CD4-positive, alpha-beta T cell (primary cell): ENCODE measurements at regions not wholly inside any gene's neighbourhood (a gene's known extent, or its start where the extent isn't known, plus 50 kb on each side); places are given as distances from the start of the nearest gene placed in this dataset.
"Not testable (repeated sequence)": the region's sequence is repeated elsewhere in the genome, so short reads cannot be mapped to it uniquely, and the experiment has no call there.

Experiments used
- ATAC-seq: fragments of 200-7000 bp; cut with Tn5 transposase; one replicate; pipeline ENCODE4 v1.10.0; 2022; ENCODE audit warnings: mild to moderate bottlenecking; ENCODE audit not compliant: poor library complexity
- CTCF ChIA-PET: fragments of 350-600 bp; sonication (Branson Sonifier 250); formaldehyde crosslinking; loops from one replicate; lab custom pipeline; 2021; ENCODE audit warnings: antibody characterized with exemption, inconsistent platforms; lab: Charles Lee
- POLR2A ChIA-PET: fragments of 350-600 bp; sonication (Branson Sonifier 250); formaldehyde crosslinking; loops from one replicate; lab custom pipeline; 2021; ENCODE audit warnings: antibody characterized with exemption, inconsistent platforms; lab: Charles Lee
- DNase-seq, 14 experiments: peaks; one replicate each; pipeline ENCODE4 v3.0.0-alpha.2; 2013 to 2020; ENCODE audit warnings: mixed read lengths in 2 of 14
- H3K27ac ChIP-seq, 2 donors: one replicate each; pipeline versions ENCODE4 v1.5.1 to v1.7.0; 2013; ENCODE audit warnings: low read length in 2 of 2, low read depth in 1 of 2, mild to moderate bottlenecking in 1 of 2
- H3K27me3 ChIP-seq, 2 experiments: 1 replicate in 1 of 2; 2 replicates in 1 of 2; pipeline versions ENCODE4 v1.6.1 to v1.7.0; 2013; ENCODE audit warnings: low read length in 2 of 2, control low read depth in 1 of 2, mild to moderate bottlenecking in 1 of 2, moderate library complexity in 1 of 2; ENCODE audit not compliant: insufficient read depth in 2 of 2, control insufficient read depth in 1 of 2
- H3K36me3 ChIP-seq: one replicate; pipeline ENCODE4 v1.6.1; 2013; ENCODE audit warnings: low read length, control low read depth; ENCODE audit not compliant: insufficient read depth
- H3K4me1 ChIP-seq: one replicate; pipeline ENCODE4 v1.6.1; 2013; ENCODE audit warnings: low read length, control low read depth; ENCODE audit not compliant: insufficient read depth
- H3K4me3 ChIP-seq: one replicate; pipeline ENCODE4 v1.5.1; 2013; ENCODE audit warnings: mild to moderate bottlenecking, low read length, moderate library complexity
- H3K9me3 ChIP-seq, 2 experiments: 1 replicate in 1 of 2; 2 replicates in 1 of 2; pipeline versions ENCODE4 v1.6.1 to v1.7.0; 2013; ENCODE audit warnings: low read length in 2 of 2, mild to moderate bottlenecking in 2 of 2, control low read depth in 1 of 2, moderate library complexity in 1 of 2; ENCODE audit not compliant: control insufficient read depth in 1 of 2, insufficient read depth in 1 of 2
- H3K27ac Mint-ChIP-seq: one replicate; pipeline ENCODE4 v1.8.0; 2020; ENCODE audit warnings: mixed read lengths
- H3K27me3 Mint-ChIP-seq: one replicate; pipeline ENCODE4 v1.8.0; 2021; ENCODE audit warnings: mixed read lengths
- H3K36me3 Mint-ChIP-seq: one replicate; pipeline ENCODE4 v1.8.0; 2021; ENCODE audit warnings: low read depth, mixed read lengths
- H3K4me1 Mint-ChIP-seq: one replicate; pipeline ENCODE4 v1.8.0; 2021; ENCODE audit warnings: low read depth, mixed read lengths
- H3K4me3 Mint-ChIP-seq: one replicate; pipeline ENCODE4 v1.8.0; 2020; ENCODE audit warnings: mild to moderate bottlenecking, mixed read lengths
- H3K9me3 Mint-ChIP-seq: one replicate; pipeline ENCODE4 v1.8.0; 2020; ENCODE audit warnings: mixed read lengths
- CTCF ChIP-seq: fragments of 200-600 bp; IDR thresholded peaks from one replicate; pipeline ENCODE4 v1.8.0; 2022; ENCODE audit warnings: antibody characterized with exemption, mild to moderate bottlenecking
- intact Hi-C, 2 experiments: fragments of 100-400 bp; cut with DNase I in 1 of 2; cut with micrococcal nuclease in 1 of 2; formaldehyde crosslinking; loops; one replicate each; pipeline versions ENCODE4 v1.15.1 to v1.9.0; 2023 to 2025; cut with DNase I, micrococcal nuclease

- H3K4me3 Mint-ChIP-seq: no peak overlapping the region
- H3K27me3 Mint-ChIP-seq: peaks cover 38% of the 10 kb centered on the region
- no peak for TF ChIP-seq CTCF
- intact Hi-C loops: no loop called here
- H3K9me3 ChIP-seq: no peaks in the 10 kb centered on the region
- H3K27ac ChIP-seq: no peak overlapping the region
- ChIA-PET CTCF (no interaction called here), POLR2A (no interaction called here)
- H3K4me1 Mint-ChIP-seq: no peaks in the 10 kb centered on the region
- no peaks in the 10 kb centered on the region for H3K4me1 ChIP-seq
- no peaks in the 10 kb centered on the region for H3K36me3 Mint-ChIP-seq
- DNase-seq (no peak), ATAC-seq (no peak)
- H3K27ac Mint-ChIP-seq: no peak overlapping the region
- no peaks in the 10 kb centered on the region for H3K36me3 ChIP-seq
- H3K9me3 Mint-ChIP-seq: no peaks in the 10 kb centered on the region
- H3K4me3 ChIP-seq: no peak overlapping the region
- H3K27me3 ChIP-seq: peaks cover 0 to 3% of the 10 kb centered on the region in 2 experiments
These were observed 76.6 kb upstream of the PROKR2 start for GRCh38 chr20:5393218-5393870.

- Histone ChIP-seq H3K36me3 (no peaks in the 10 kb centered on the region), H3K27me3 (no peaks in the 10 kb centered on the region), H3K4me1 (no peaks in the 10 kb centered on the region), H3K4me3 (no peak overlapping the region), H3K9me3 (no peaks in the 10 kb centered on the region), H3K27ac (no peak overlapping the region)
- intact Hi-C loops: no loop called here
- no peak for DNase-seq
- peaks cover 4% of the 10 kb centered on the region for H3K9me3 Mint-ChIP-seq
- H3K27me3 Mint-ChIP-seq: peaks cover 43% of the 10 kb centered on the region
- ChIA-PET CTCF (no interaction called here), POLR2A (no interaction called here)
- TF ChIP-seq CTCF: no peak
- H3K4me1 Mint-ChIP-seq: no peaks in the 10 kb centered on the region
- ATAC-seq: no peak
- no peak overlapping the region for H3K4me3 Mint-ChIP-seq
- no peaks in the 10 kb centered on the region for H3K36me3 Mint-ChIP-seq
- H3K27ac Mint-ChIP-seq: no peak overlapping the region
These were observed 74.0 kb upstream of the PROKR2 start for GRCh38 chr20:5390720-5391119.

GRCh38 chr20:5386846-5387245 is 70.1 kb upstream of the PROKR2 start:
- H3K9me3 ChIP-seq, H3K4me1 ChIP-seq, H3K27me3 ChIP-seq, H3K9me3 Mint-ChIP-seq, ATAC-seq, CTCF ChIA-PET, DNase-seq, H3K4me1 Mint-ChIP-seq, H3K36me3 Mint-ChIP-seq, POLR2A ChIA-PET, H3K4me3 Mint-ChIP-seq, H3K27ac Mint-ChIP-seq, H3K27ac ChIP-seq, H3K36me3 ChIP-seq, intact Hi-C loops, H3K4me3 ChIP-seq: not testable (repeated sequence)
- peaks cover 22% of the 10 kb centered on the region for H3K27me3 Mint-ChIP-seq

GRCh38 chr20:5381527-5381926 is 64.8 kb upstream of the PROKR2 start:
- H3K27ac Mint-ChIP-seq, H3K27ac ChIP-seq, CTCF ChIA-PET, H3K36me3 ChIP-seq, intact Hi-C loops, ATAC-seq, H3K27me3 ChIP-seq, H3K4me3 ChIP-seq, DNase-seq, H3K9me3 Mint-ChIP-seq, H3K4me3 Mint-ChIP-seq, H3K36me3 Mint-ChIP-seq, H3K4me1 Mint-ChIP-seq, H3K4me1 ChIP-seq, POLR2A ChIA-PET: not testable (repeated sequence)
- H3K27me3 Mint-ChIP-seq: peaks cover 20% of the 10 kb centered on the region
- peaks cover 8 to 11% of the 10 kb centered on the region in 2 experiments for H3K9me3 ChIP-seq
